ENCODE measurements at regions not wholly inside any gene's neighbourhood (a gene's known extent, or its start where the extent isn't known, plus 50 kb on each side); places are given as distances from the start of the nearest gene placed in this dataset.
A peak's percentile ranks its signal among the peaks of the same experiment; 100 is the strongest.

- TF ChIP-seq, protein P1, sequence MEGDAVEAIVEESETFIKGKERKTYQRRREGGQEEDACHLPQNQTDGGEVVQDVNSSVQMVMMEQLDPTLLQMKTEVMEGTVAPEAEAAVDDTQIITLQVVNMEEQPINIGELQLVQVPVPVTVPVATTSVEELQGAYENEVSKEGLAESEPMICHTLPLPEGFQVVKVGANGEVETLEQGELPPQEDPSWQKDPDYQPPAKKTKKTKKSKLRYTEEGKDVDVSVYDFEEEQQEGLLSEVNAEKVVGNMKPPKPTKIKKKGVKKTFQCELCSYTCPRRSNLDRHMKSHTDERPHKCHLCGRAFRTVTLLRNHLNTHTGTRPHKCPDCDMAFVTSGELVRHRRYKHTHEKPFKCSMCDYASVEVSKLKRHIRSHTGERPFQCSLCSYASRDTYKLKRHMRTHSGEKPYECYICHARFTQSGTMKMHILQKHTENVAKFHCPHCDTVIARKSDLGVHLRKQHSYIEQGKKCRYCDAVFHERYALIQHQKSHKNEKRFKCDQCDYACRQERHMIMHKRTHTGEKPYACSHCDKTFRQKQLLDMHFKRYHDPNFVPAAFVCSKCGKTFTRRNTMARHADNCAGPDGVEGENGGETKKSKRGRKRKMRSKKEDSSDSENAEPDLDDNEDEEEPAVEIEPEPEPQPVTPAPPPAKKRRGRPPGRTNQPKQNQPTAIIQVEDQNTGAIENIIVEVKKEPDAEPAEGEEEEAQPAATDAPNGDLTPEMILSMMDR (conservative IDR thresholded peaks at IDR 0.05; ENCODE audit: low read depth, low read length), result no peak
Measured at GRCh38 chr4:80139671-80140070, 57.6 kb upstream of the PRDM8 start.

DNA sequence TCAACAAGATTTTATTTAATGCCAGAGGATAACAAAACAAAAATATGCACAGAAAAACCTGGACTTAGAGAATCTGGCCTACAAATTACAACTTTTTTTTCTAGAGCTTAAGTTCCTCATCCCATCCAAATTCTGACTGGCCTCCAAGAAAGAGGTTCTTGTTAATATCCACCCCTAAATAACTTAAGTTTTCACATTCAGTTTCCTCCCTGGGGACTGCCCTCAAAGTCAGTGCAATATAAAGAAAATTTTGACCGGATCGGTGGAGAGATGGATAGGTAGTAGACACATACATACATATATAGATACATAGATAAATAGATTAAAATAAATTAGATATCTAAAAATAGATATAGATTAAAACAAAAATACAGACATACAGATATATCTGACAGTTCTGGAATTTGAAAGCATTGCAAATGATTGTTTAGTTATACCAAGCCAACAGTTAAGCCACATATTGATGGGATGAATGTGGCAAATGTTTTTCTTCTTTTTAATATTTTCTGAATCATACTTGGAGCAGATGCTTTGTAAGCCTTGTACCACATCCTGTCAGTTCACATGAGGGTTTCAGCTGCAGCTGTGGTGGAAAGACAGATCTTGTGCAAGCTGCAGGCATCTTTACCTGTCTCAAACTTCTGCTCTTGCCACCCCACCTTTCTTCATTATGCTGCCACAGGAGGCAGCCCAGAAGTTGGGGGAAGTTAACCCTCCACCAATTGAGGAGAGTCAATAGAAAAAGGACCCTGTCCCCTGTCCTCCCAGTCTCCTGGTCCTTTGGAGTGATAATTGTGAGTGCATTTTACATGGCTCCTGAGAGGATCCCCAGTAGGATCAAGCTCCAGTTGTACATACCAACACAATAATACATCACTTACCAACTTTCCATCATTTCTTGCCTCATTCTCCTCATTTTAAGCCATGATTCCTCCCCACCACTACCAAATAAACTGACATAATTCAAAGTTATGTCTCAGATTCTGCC, 58.5 kb upstream of the PRDM8 start:
- H3K4me3 ChIP-seq (ENCODE audit: low read depth, low read length), result no peak overlapping the region
- TF ChIP-seq, protein P1 (conservative IDR thresholded peaks at IDR 0.05; ENCODE audit: low read depth, low read length), result no peak
- peak; percentile 76 for DNase-seq (ENCODE audit: low read depth)

More at GRCh38 chr4:80139671-80140070, 57.6 kb upstream of the PRDM8 start:
- DNase-seq (ENCODE audit: low read depth), result no peak
- no peak overlapping the region for H3K4me3 ChIP-seq (ENCODE audit: low read depth, low read length)

- no peak overlapping the region for H3K4me3 ChIP-seq (ENCODE audit: low read depth, low read length)
- TF ChIP-seq, protein P1 (conservative IDR thresholded peaks at IDR 0.05; ENCODE audit: low read depth, low read length), result no peak
- no peak for DNase-seq (ENCODE audit: low read depth)
Measured at GRCh38 chr4:80137631-80138030, 59.7 kb upstream of the PRDM8 start.

DNA sequence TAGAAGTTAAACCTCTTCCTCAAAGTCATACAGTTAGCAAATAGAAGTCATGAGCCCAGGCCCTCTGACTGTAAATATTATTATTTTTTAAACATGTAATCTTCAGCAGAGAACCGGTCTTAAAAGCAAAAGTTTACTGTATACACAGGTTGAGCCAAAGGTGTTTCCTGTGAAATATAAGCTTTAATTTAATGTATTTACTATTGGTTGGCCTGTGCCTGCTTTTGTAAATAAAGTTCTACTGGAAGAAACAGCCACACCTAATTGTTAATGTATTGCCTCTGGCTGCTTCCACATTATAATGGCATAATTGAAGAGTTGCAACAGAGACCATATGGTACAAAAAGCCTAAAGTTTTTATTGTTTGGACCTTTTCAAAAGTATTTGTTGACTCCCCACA, 61.0 kb upstream of the PRDM8 start:
- TF ChIP-seq, protein P1 (conservative IDR thresholded peaks at IDR 0.05; ENCODE audit: low read depth, low read length), result no peak
- DNase-seq (ENCODE audit: low read depth), result no peak
- no peak overlapping the region for H3K4me3 ChIP-seq (ENCODE audit: low read depth, low read length)

- TF ChIP-seq, protein P1 (conservative IDR thresholded peaks at IDR 0.05; ENCODE audit: low read depth, low read length), result no peak
- no peak overlapping the region for H3K4me3 ChIP-seq (ENCODE audit: low read depth, low read length)
- no peak for DNase-seq (ENCODE audit: low read depth)
Measured at GRCh38 chr4:80135702-80136058, 61.6 kb upstream of the PRDM8 start.

DNA sequence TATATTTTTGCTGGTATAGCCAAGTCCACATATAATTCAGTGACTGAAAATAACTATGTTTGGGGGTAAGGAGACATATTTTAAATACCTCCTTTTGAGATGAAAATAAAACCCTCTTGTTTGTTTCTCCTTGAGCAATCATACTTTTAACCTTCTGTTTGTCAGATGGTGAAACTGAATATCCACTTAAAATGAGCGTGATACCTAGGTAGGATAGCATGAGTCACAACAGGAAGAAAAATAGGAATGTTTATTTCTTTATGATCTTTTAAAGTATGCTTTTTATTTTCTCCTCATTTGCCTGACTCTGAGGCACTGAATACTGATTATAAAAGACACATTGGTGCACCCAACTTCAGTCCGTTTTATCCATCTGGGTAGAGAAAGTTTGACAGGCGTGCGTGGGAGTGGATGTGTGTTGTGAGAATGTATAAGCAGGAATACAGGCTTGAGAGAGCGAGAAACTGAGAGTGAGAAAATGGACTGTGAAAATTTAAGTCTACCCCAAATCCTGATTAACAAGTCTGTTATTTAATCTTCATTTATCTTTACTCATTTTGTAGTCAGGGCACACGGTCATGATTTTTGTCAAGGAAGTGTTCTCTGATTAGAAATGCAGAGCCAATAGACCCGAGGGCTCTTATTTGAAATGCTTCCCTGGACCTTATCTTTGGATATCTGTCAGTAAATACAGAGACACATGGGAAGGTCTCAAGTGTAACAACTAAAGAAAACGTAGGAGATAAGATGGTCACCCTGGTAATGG, 62.1 kb upstream of the ANTXR2 start:
- no peak overlapping the region for H3K4me3 ChIP-seq (ENCODE audit: low read depth, low read length)
- peak; percentile 34 for DNase-seq (ENCODE audit: low read depth)
- TF ChIP-seq, protein P1 (conservative IDR thresholded peaks at IDR 0.05; ENCODE audit: low read depth, low read length), result no peak
